ENCODE measurements at regions not wholly inside any gene's neighbourhood (a gene's known extent, or its start where the extent isn't known, plus 50 kb on each side); places are given as distances from the start of the nearest gene placed in this dataset.

DNA sequence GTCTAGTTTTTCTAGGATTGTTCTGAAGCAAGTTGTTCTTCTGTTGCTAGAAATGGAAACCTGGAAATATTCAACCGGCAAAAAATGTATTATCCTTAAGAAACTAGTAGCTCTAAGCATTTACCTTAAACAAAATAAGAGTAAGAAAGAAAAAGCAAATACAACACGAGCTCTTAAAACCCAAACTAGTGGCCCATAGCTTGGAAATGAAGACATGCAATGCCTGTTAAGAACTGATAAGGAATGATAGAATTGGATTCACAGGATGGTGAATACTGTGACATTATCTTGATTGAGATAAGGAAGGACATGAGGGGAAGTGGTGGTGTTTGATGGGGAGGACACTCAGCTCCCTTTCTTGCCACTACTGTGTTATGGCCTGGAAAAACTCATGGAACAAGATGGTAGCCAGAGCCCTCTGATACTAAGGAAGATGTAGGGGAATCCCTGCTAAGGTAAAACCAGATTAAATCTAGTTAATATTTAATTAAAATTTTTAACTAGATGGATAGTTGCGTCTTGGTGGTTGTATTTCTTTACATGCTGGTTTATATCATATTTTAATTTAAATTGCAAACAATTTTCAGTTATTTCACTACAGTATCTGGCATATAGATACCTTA lies 193.8 kb downstream of the LPIN1 start:
- TF ChIP-seq, protein P1, sequence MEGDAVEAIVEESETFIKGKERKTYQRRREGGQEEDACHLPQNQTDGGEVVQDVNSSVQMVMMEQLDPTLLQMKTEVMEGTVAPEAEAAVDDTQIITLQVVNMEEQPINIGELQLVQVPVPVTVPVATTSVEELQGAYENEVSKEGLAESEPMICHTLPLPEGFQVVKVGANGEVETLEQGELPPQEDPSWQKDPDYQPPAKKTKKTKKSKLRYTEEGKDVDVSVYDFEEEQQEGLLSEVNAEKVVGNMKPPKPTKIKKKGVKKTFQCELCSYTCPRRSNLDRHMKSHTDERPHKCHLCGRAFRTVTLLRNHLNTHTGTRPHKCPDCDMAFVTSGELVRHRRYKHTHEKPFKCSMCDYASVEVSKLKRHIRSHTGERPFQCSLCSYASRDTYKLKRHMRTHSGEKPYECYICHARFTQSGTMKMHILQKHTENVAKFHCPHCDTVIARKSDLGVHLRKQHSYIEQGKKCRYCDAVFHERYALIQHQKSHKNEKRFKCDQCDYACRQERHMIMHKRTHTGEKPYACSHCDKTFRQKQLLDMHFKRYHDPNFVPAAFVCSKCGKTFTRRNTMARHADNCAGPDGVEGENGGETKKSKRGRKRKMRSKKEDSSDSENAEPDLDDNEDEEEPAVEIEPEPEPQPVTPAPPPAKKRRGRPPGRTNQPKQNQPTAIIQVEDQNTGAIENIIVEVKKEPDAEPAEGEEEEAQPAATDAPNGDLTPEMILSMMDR (IDR thresholded peaks at IDR 0.05): no peak
- TF ChIP-seq EZH2 (IDR thresholded peaks at IDR 0.05): no peak
